Subcutaneous abdominal adipose tissue (tissue), 5 donors: ENCODE measurements at regions not wholly inside any gene's neighbourhood (a gene's known extent, or its start where the extent isn't known, plus 50 kb on each side); places are given as distances from the start of the nearest gene placed in this dataset.

Experiments
- H3K27ac ChIP-seq: one replicate; pipeline ENCODE4 v1.7.0; 2013; ENCODE audit warnings: low read depth, mild to moderate bottlenecking, inconsistent platforms, low read length, moderate library complexity
- H3K27me3 ChIP-seq, 5 donors: one replicate each; pipeline ENCODE4 v1.7.0; 2013; ENCODE audit warnings: low read length in 5 of 5, inconsistent platforms in 1 of 5; ENCODE audit not compliant: control insufficient read depth in 5 of 5, insufficient read depth in 4 of 5
- H3K36me3 ChIP-seq, 5 donors: one replicate each; pipeline ENCODE4 v1.7.0; 2013; ENCODE audit warnings: low read length in 5 of 5; ENCODE audit not compliant: control insufficient read depth in 5 of 5, insufficient read depth in 5 of 5
- H3K4me1 ChIP-seq, 5 donors: one replicate each; pipeline ENCODE4 v1.7.0; 2013; ENCODE audit warnings: low read length in 5 of 5, mild to moderate bottlenecking in 3 of 5, moderate library complexity in 1 of 5; ENCODE audit not compliant: control insufficient read depth in 5 of 5, insufficient read depth in 5 of 5
- H3K4me3 ChIP-seq, 5 donors: one replicate each; pipeline ENCODE4 v1.7.0; 2013; ENCODE audit warnings: low read length in 5 of 5, low read depth in 1 of 5
- H3K9ac ChIP-seq, 5 donors: one replicate each; pipeline ENCODE4 v1.7.0; 2013; ENCODE audit warnings: low read length in 5 of 5, mild to moderate bottlenecking in 4 of 5, moderate library complexity in 3 of 5
- H3K9me3 ChIP-seq, 5 donors: one replicate each; pipeline ENCODE4 v1.7.0; 2013; ENCODE audit warnings: low read length in 5 of 5; ENCODE audit not compliant: control insufficient read depth in 5 of 5
- donor health status: healthy.
- donor health status: healthy.
- donor health status: healthy.
- donor health status: healthy.
- donor health status: healthy.

- Histone ChIP-seq H3K9ac (no peak overlapping the region), H3K27me3 (no peaks in the 10 kb centered on the region), H3K36me3 (no peaks in the 10 kb centered on the region), H3K4me1 (no peaks in the 10 kb centered on the region), H3K27ac (no peak overlapping the region), H3K9me3 (no peaks in the 10 kb centered on the region), H3K4me3 (no peak overlapping the region)
These were observed 245.9 kb upstream of the PHYHIPL start for GRCh38 chr10:58930500-58930899.

GRCh38 chr10:58932126-58932525, 244.3 kb upstream of the PHYHIPL start:
- Histone ChIP-seq H3K9ac (no peak overlapping the region), H3K27me3 (no peaks in the 10 kb centered on the region)

GRCh38 chr10:58932577-58933314, 243.7 kb upstream of the PHYHIPL start:
- Histone ChIP-seq H3K9ac (no peak overlapping the region), H3K27me3 (no peaks in the 10 kb centered on the region)

More at GRCh38 chr10:58932126-58932525, 244.3 kb upstream of the PHYHIPL start:
- no peaks in the 10 kb centered on the region for H3K9me3 ChIP-seq
- no peak overlapping the region for H3K4me3 ChIP-seq
- no peaks in the 10 kb centered on the region for H3K36me3 ChIP-seq
- H3K27ac ChIP-seq = no peak overlapping the region
- H3K4me1 ChIP-seq = no peaks in the 10 kb centered on the region

GRCh38 chr10:58936364-58936763, 240.1 kb upstream of the PHYHIPL start:
- H3K4me1 ChIP-seq = no peaks in the 10 kb centered on the region
- no peaks in the 10 kb centered on the region for H3K27me3 ChIP-seq
- no peak overlapping the region for H3K27ac ChIP-seq
- no peak overlapping the region for H3K4me3 ChIP-seq
- H3K9me3 ChIP-seq = no peaks in the 10 kb centered on the region
- H3K36me3 ChIP-seq = no peaks in the 10 kb centered on the region
- H3K9ac ChIP-seq = no peak overlapping the region

More at GRCh38 chr10:58932577-58933314, 243.7 kb upstream of the PHYHIPL start:
- H3K9me3 ChIP-seq = no peaks in the 10 kb centered on the region
- no peaks in the 10 kb centered on the region for H3K4me1 ChIP-seq
- no peak overlapping the region for H3K4me3 ChIP-seq
- no peaks in the 10 kb centered on the region for H3K36me3 ChIP-seq
- H3K27ac ChIP-seq = no peak overlapping the region

GRCh38 chr10:58937423-58937822, 239.0 kb upstream of the PHYHIPL start:
- H3K4me3 ChIP-seq = no peak overlapping the region
- H3K36me3 ChIP-seq = no peaks in the 10 kb centered on the region
- no peak overlapping the region for H3K9ac ChIP-seq
- no peaks in the 10 kb centered on the region for H3K9me3 ChIP-seq
- H3K27me3 ChIP-seq = no peaks in the 10 kb centered on the region
- H3K27ac ChIP-seq = no peak overlapping the region
- no peaks in the 10 kb centered on the region for H3K4me1 ChIP-seq

GRCh38 chr10:58942724-58943123, 233.7 kb upstream of the PHYHIPL start:
- H3K27ac ChIP-seq = no peak overlapping the region
- peaks cover 0 to 2% (median 0%) of the 10 kb centered on the region in 5 donors for H3K27me3 ChIP-seq
- H3K9ac ChIP-seq = no peak overlapping the region
- H3K4me3 ChIP-seq = no peak overlapping the region
- no peaks in the 10 kb centered on the region for H3K4me1 ChIP-seq
- no peaks in the 10 kb centered on the region for H3K36me3 ChIP-seq
- H3K9me3 ChIP-seq = peaks cover 0 to 5% (median 0%) of the 10 kb centered on the region in 5 donors

- H3K9ac ChIP-seq = no peak overlapping the region
- H3K4me1 ChIP-seq = no peaks in the 10 kb centered on the region
These were observed 233.1 kb upstream of the PHYHIPL start for GRCh38 chr10:58943256-58943890.

GRCh38 chr10:58943960-58944359, 232.5 kb upstream of the PHYHIPL start:
- Histone ChIP-seq H3K36me3 (no peaks in the 10 kb centered on the region), H3K27ac (no peak overlapping the region), H3K4me3 (no peak overlapping the region), H3K4me1 (no peaks in the 10 kb centered on the region), H3K9ac (no peak overlapping the region), H3K9me3 (peaks cover 0 to 5% (median 0%) of the 10 kb centered on the region in 5 donors), H3K27me3 (peaks cover 0 to 2% (median 0%) of the 10 kb centered on the region in 5 donors)

More at GRCh38 chr10:58943256-58943890, 233.1 kb upstream of the PHYHIPL start:
- no peaks in the 10 kb centered on the region for H3K36me3 ChIP-seq
- H3K4me3 ChIP-seq = no peak overlapping the region
- peak overlapping the region; percentile 12 for H3K27ac ChIP-seq
- peaks cover 0 to 2% (median 0%) of the 10 kb centered on the region in 5 donors for H3K27me3 ChIP-seq
- peaks cover 0 to 5% (median 0%) of the 10 kb centered on the region in 5 donors for H3K9me3 ChIP-seq

GRCh38 chr10:58948303-58948702, 228.1 kb upstream of the PHYHIPL start:
- Histone ChIP-seq H3K27me3 (peaks cover 0 to 2% (median 0%) of the 10 kb centered on the region in 5 donors), H3K4me1 (peaks cover 0 to 7% (median 4%) of the 10 kb centered on the region in 5 donors), H3K27ac (no peak overlapping the region), H3K9me3 (peaks cover 0 to 5% (median 0%) of the 10 kb centered on the region in 5 donors), H3K4me3 (no peak overlapping the region), H3K36me3 (no peaks in the 10 kb centered on the region), H3K9ac (no peak overlapping the region)

GRCh38 chr10:58950618-58951017, 225.8 kb upstream of the PHYHIPL start:
- Histone ChIP-seq H3K4me1 (peaks cover 0 to 7% (median 4%) of the 10 kb centered on the region in 5 donors), H3K27ac (no peak overlapping the region), H3K9ac (no peak overlapping the region), H3K9me3 (peaks cover 0 to 5% (median 0%) of the 10 kb centered on the region in 5 donors), H3K4me3 (no peak overlapping the region), H3K36me3 (no peaks in the 10 kb centered on the region), H3K27me3 (peaks cover 0 to 2% (median 0%) of the 10 kb centered on the region in 5 donors)
